Loucy (cell line): ENCODE measurements at regions not wholly inside any gene's neighbourhood (a gene's known extent, or its start where the extent isn't known, plus 50 kb on each side); places are given as distances from the start of the nearest gene placed in this dataset.

ENCODE experiments used
- H2AFZ ChIP-seq: fragments of 200-600 bp; sonication (generic); 2 replicates; pipeline ENCODE4 v1.6.0; 2016; ENCODE audit warnings: antibody characterized with exemption, mild to moderate bottlenecking, low read length, moderate library complexity
- H3F3A ChIP-seq: fragments of 200-600 bp; 2 replicates; pipeline ENCODE4 v1.6.0; 2016; ENCODE audit warnings: antibody characterized with exemption, low read depth, mild to moderate bottlenecking
- H3K27me3 ChIP-seq: fragments of 200-600 bp; sonication (generic); 2 replicates; pipeline ENCODE4 v1.6.1; 2014; ENCODE audit warnings: low read length, mild to moderate bottlenecking; ENCODE audit not compliant: insufficient read depth, poor library complexity, severe bottlenecking
- H3K36me3 ChIP-seq: fragments of 200-600 bp; sonication (generic); 2 replicates; pipeline ENCODE4 v1.6.1; 2016; ENCODE audit warnings: low read length; ENCODE audit not compliant: insufficient read depth
- H3K4me1 ChIP-seq: fragments of 200-600 bp; sonication (generic); 2 replicates; pipeline ENCODE4 v1.5.1; 2014; ENCODE audit warnings: low read length, mild to moderate bottlenecking; ENCODE audit not compliant: insufficient read depth, poor library complexity, severe bottlenecking
- H3K4me2 ChIP-seq: fragments of 200-600 bp; sonication (generic); 2 replicates; pipeline ENCODE4 v1.6.0; 2014; ENCODE audit warnings: antibody characterized with exemption, low read length, low read depth, mild to moderate bottlenecking; ENCODE audit not compliant: poor library complexity, severe bottlenecking
- H3K4me3 ChIP-seq: fragments of 200-600 bp; sonication (generic); 2 replicates; pipeline ENCODE4 v1.5.1; 2014; ENCODE audit warnings: low read length, mild to moderate bottlenecking, mixed read lengths; ENCODE audit not compliant: poor library complexity, severe bottlenecking
- H3K79me2 ChIP-seq: fragments of 200-600 bp; sonication (generic); 2 replicates; pipeline ENCODE4 v1.6.1; 2014; ENCODE audit warnings: low read length; ENCODE audit not compliant: insufficient read depth
- H3K9ac ChIP-seq: fragments of 200-600 bp; sonication (generic); 2 replicates; pipeline ENCODE4 v1.6.0; 2014; ENCODE audit warnings: mild to moderate bottlenecking, low read depth, low read length, moderate library complexity; ENCODE audit not compliant: poor library complexity, severe bottlenecking
- H3K9me2 ChIP-seq: fragments of 200-600 bp; sonication (generic); replicated peaks from 2 replicates; pipeline ENCODE4 v1.6.1; 2016; ENCODE audit warnings: low read depth, low read length, mixed read lengths
- H3K9me3 ChIP-seq: fragments of 200-600 bp; sonication (generic); 2 replicates; pipeline ENCODE4 v1.6.1; 2014; ENCODE audit warnings: mild to moderate bottlenecking, antibody characterized with exemption, low read length, low read depth; ENCODE audit not compliant: insufficient read depth
- H4K20me1 ChIP-seq: fragments of 200-600 bp; sonication (generic); 2 replicates; pipeline ENCODE4 v1.6.0; 2014; ENCODE audit warnings: antibody characterized with exemption, low read length, mild to moderate bottlenecking; ENCODE audit not compliant: insufficient read depth, poor library complexity, severe bottlenecking
- CTCF ChIP-seq: fragments of 200-600 bp; sonication (generic); conservative IDR thresholded peaks from 2 replicates; pipeline ENCODE4 v1.5.1; 2014; ENCODE audit warnings: mild to moderate bottlenecking, antibody characterized with exemption, low read length
- EZH2phosphoT487 ChIP-seq: fragments of 200-600 bp; IDR thresholded peaks from 2 replicates; pipeline ENCODE4 v1.6.1; 2018; ENCODE audit warnings: antibody characterized with exemption, mild to moderate bottlenecking, moderate library complexity, borderline replicate concordance

GRCh38 chr7:80348223-80348622, 163.6 kb downstream of the GNAT3 start:
- Histone ChIP-seq H3F3A (no peaks in the 10 kb centered on the region), H3K27me3 (no peaks in the 10 kb centered on the region)

GRCh38 chr7:80347173-80347572, 164.7 kb downstream of the GNAT3 start:
- Histone ChIP-seq H3K27me3 (no peaks in the 10 kb centered on the region), H3K36me3 (no peaks in the 10 kb centered on the region), H3K4me2 (no peak overlapping the region), H3K9me2 (no peaks in the 10 kb centered on the region), H2AFZ (0 out of 2 replicates have a peak overlapping the region, but pooled peaks have one; percentile 35), H3F3A (no peaks in the 10 kb centered on the region), H3K4me1 (no peaks in the 10 kb centered on the region), H3K4me3 (no peak overlapping the region), H3K9me3 (no peaks in the 10 kb centered on the region), H4K20me1 (no peaks in the 10 kb centered on the region), H3K9ac (no peak overlapping the region), H3K79me2 (no peaks in the 10 kb centered on the region)
- TF ChIP-seq CTCF, result no peak
- no peak for TF ChIP-seq EZH2phosphoT487

More at GRCh38 chr7:80348223-80348622, 163.6 kb downstream of the GNAT3 start:
- Histone ChIP-seq H3K4me1 (no peaks in the 10 kb centered on the region), H3K9me2 (no peaks in the 10 kb centered on the region), H3K36me3 (no peaks in the 10 kb centered on the region), H3K4me3 (no peak overlapping the region), H3K9ac (no peak overlapping the region), H2AFZ (no peak overlapping the region), H4K20me1 (no peaks in the 10 kb centered on the region), H3K79me2 (no peaks in the 10 kb centered on the region), H3K9me3 (no peaks in the 10 kb centered on the region), H3K4me2 (no peak overlapping the region)
- TF ChIP-seq CTCF (no peak), EZH2phosphoT487 (no peak)

GRCh38 chr7:80346704-80347103, 165.2 kb downstream of the GNAT3 start:
- Histone ChIP-seq H3K36me3 (no peaks in the 10 kb centered on the region), H3K9me3 (no peaks in the 10 kb centered on the region), H2AFZ (no peak overlapping the region), H3K9me2 (no peaks in the 10 kb centered on the region), H4K20me1 (no peaks in the 10 kb centered on the region), H3K4me2 (no peak overlapping the region), H3K79me2 (no peaks in the 10 kb centered on the region), H3K4me3 (no peak overlapping the region), H3K4me1 (no peaks in the 10 kb centered on the region), H3F3A (no peaks in the 10 kb centered on the region), H3K27me3 (no peaks in the 10 kb centered on the region), H3K9ac (no peak overlapping the region)
- TF ChIP-seq CTCF (no peak), EZH2phosphoT487 (no peak)
